Activated CD4-positive, alpha-beta T cell treated with anti-CD3 and anti-CD28 coated beads for 36 hours (primary cell): ENCODE measurements at regions not wholly inside any gene's neighbourhood (a gene's known extent, or its start where the extent isn't known, plus 50 kb on each side); places are given as distances from the start of the nearest gene placed in this dataset.
A peak's percentile ranks its signal among the peaks of the same experiment; 100 is the strongest.
"Not testable (repeated sequence)": the region's sequence is repeated elsewhere in the genome, so short reads cannot be mapped to it uniquely, and the experiment has no call there.

ENCODE experiments used
- ATAC-seq: fragments of 200-7000 bp; cut with Tn5 transposase; one replicate; pipeline ENCODE4 v1.10.0; 2021; ENCODE audit warnings: mild to moderate bottlenecking, moderate library complexity
- CTCF ChIA-PET: fragments of 350-600 bp; sonication (Branson Sonifier 250); formaldehyde crosslinking; loops from one replicate; lab custom pipeline; 2021; ENCODE audit warnings: antibody characterized with exemption; lab: Charles Lee
- POLR2A ChIA-PET: fragments of 350-600 bp; sonication (Branson Sonifier 250); formaldehyde crosslinking; loops from one replicate; lab custom pipeline; 2021; ENCODE audit warnings: antibody characterized with exemption, inconsistent platforms; lab: Charles Lee
- DNase-seq: peaks from one replicate; pipeline ENCODE4 v3.0.0-alpha.2; 2020
- H3K27ac Mint-ChIP-seq: one replicate; pipeline ENCODE4 v1.8.0; 2021; ENCODE audit warnings: mixed read lengths
- H3K27me3 Mint-ChIP-seq: one replicate; pipeline ENCODE4 v1.8.0; 2021; ENCODE audit warnings: mixed read lengths
- H3K36me3 Mint-ChIP-seq: one replicate; pipeline ENCODE4 v1.8.0; 2021; ENCODE audit warnings: low read depth, mixed read lengths
- H3K4me1 Mint-ChIP-seq: one replicate; pipeline ENCODE4 v1.8.0; 2021; ENCODE audit warnings: mixed read lengths
- H3K4me3 Mint-ChIP-seq: one replicate; pipeline ENCODE4 v1.8.0; 2021; ENCODE audit warnings: mild to moderate bottlenecking, moderate library complexity, mixed read lengths
- H3K9me3 Mint-ChIP-seq: one replicate; pipeline ENCODE4 v1.8.0; 2021; ENCODE audit warnings: low read depth, mixed read lengths
- intact Hi-C, 2 experiments: fragments of 100-400 bp; cut with DNase I in 1 of 2; cut with micrococcal nuclease in 1 of 2; formaldehyde crosslinking; loops; one replicate each; pipeline versions ENCODE4 v1.14.2 to v1.15.1; 2022 to 2024; cut with DNase I, micrococcal nuclease

DNA sequence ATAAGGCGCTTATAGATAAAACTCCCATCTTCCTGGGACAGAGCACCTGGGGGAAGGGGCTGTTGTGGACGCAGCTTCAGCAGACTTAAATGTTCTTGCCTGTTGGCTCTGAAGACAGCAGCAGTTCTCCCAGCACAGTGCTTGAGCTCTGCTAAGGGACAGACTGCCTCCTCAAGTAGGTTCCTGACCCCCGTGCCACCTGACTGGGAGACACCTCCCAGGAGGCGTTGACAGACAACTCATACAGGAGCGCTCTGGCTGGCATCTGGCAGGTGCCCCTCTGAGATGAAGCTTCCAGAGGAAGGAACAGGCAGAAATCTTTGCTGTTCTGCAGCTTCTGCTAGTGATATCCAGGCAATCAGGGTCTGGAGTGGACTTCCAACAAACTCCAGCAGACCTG is 383.1 kb upstream of the EMCN start:
- CTCF ChIA-PET, H3K4me3 Mint-ChIP-seq, POLR2A ChIA-PET, ATAC-seq, DNase-seq, H3K36me3 Mint-ChIP-seq, H3K27ac Mint-ChIP-seq, H3K4me1 Mint-ChIP-seq, H3K9me3 Mint-ChIP-seq, intact Hi-C loops, H3K27me3 Mint-ChIP-seq: not testable (repeated sequence)

DNA sequence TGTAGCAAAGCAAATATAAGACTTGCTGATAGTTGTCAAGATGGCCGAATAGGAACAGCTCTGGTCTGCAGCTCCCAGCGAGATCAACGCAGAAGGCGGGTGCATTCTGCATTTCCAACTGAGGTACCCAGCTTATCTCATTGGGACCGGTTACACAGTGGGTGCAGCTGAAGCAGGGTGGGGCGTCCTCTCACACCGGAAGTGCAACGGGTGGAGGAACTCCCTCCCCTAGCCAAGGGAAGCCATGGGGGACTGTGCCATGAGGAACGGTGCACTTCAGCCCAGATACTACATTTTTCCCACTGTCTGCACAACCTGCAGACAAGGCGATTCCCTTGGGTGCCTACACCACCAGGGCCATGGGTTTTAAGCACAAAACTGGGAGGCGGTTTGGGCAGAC is 382.3 kb upstream of the EMCN start:
- DNase-seq (no peak), ATAC-seq (no peak)
- intact Hi-C loops, result no loop called here
- ChIA-PET POLR2A (no interaction called here), CTCF (no interaction called here)
- Mint-ChIP-seq H3K4me3 (no peak overlapping the region), H3K4me1 (peaks cover 12% of the 10 kb centered on the region), H3K36me3 (no peaks in the 10 kb centered on the region), H3K27ac (no peak overlapping the region), H3K27me3 (peaks cover 6% of the 10 kb centered on the region), H3K9me3 (no peaks in the 10 kb centered on the region)

- Mint-ChIP-seq H3K9me3 (no peaks in the 10 kb centered on the region), H3K36me3 (no peaks in the 10 kb centered on the region)
Observed at GRCh38 chr4:100898844-100899243, 381.0 kb upstream of the EMCN start.

DNA sequence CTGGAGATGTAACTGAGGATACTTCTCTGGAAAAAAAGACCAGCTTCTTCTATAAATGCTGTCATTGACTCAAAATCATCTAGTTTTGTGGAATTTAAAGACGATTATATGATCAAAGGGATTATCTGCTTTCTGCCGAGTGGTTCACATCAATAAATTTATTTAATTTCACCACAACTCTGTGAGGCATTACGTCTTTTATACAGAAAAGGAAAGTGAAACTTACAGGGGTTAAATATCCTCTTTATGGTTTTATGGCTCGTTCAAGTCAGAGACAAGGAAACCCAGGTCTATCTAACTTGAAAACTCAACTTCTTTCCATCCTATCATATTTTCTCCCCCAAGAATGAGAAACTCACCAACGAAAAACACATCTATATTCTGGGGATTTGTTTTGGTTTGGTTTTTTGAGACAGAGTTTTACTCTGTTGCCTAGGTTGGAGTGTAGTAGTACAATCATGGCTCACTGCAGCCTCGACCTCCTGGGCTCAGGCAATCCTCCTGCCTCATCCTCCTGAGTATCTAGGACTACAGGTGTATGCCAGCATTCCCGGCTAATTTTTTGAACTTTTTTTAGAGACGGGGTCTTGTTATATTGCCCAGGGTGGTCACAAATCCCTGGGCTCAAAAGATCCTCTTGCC is 377.9 kb upstream of the EMCN start:
- Mint-ChIP-seq H3K9me3 (peaks cover 6% of the 10 kb centered on the region), H3K4me1 (peaks cover 15% of the 10 kb centered on the region), H3K4me3 (peak overlapping the region; percentile 56), H3K36me3 (no peaks in the 10 kb centered on the region), H3K27me3 (no peaks in the 10 kb centered on the region), H3K27ac (peak overlapping the region; percentile 32)
- ChIA-PET POLR2A (no interaction called here), CTCF (no interaction called here)
- ATAC-seq (peak; percentile 75), DNase-seq (no peak)
- intact Hi-C loops, result no loop called here

More at GRCh38 chr4:100898844-100899243, 381.0 kb upstream of the EMCN start:
- ChIA-PET POLR2A (no interaction called here), CTCF (no interaction called here)
- DNase-seq, result no peak
- Mint-ChIP-seq H3K27ac (no peak overlapping the region), H3K27me3 (peaks cover 6% of the 10 kb centered on the region), H3K4me1 (peaks cover 15% of the 10 kb centered on the region), H3K4me3 (no peak overlapping the region)
- ATAC-seq, result no peak
- intact Hi-C loops, result no loop called here

- intact Hi-C loops, result no loop called here
- Mint-ChIP-seq H3K4me1 (peaks cover 15% of the 10 kb centered on the region), H3K9me3 (peaks cover 6% of the 10 kb centered on the region), H3K36me3 (no peaks in the 10 kb centered on the region), H3K27me3 (no peaks in the 10 kb centered on the region), H3K27ac (no peak overlapping the region), H3K4me3 (no peak overlapping the region)
- no peak for ATAC-seq
- ChIA-PET POLR2A (no interaction called here), CTCF (no interaction called here)
- no peak for DNase-seq
Observed at GRCh38 chr4:100894339-100894870, 376.6 kb upstream of the EMCN start.

DNA sequence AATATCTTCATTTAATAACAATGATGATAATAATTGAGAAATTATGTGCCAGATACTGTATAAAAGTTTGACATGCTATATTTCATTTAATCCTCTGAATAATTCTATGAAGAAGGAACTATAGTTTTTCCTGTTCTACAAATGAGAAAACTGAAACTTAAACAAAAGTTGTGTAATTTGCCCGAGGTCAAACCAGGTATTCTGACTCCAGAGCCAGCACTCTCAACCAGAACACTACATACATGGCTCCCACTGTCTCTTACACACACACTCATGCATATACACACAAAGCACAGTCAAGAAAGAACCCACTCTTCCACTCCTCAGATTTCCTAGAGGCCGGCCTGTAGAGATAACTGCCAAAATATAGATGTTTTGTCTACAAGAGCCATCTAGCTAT is 374.0 kb upstream of the EMCN start:
- Mint-ChIP-seq H3K36me3 (no peaks in the 10 kb centered on the region), H3K9me3 (peaks cover 12% of the 10 kb centered on the region), H3K27me3 (peaks cover 2% of the 10 kb centered on the region), H3K4me1 (peaks cover 15% of the 10 kb centered on the region), H3K4me3 (no peak overlapping the region), H3K27ac (no peak overlapping the region)
- intact Hi-C loops, result no loop called here
- POLR2A ChIA-PET, result no interaction called here
- ATAC-seq, result no peak
- CTCF ChIA-PET, result no interaction called here
- DNase-seq, result no peak

- Mint-ChIP-seq H3K27me3 (peaks cover 2% of the 10 kb centered on the region), H3K4me3 (no peak overlapping the region), H3K9me3 (peaks cover 15% of the 10 kb centered on the region), H3K36me3 (no peaks in the 10 kb centered on the region), H3K4me1 (peaks cover 2% of the 10 kb centered on the region), H3K27ac (no peak overlapping the region)
- ChIA-PET CTCF (no interaction called here), POLR2A (no interaction called here)
- intact Hi-C loops, result no loop called here
- DNase-seq, result no peak
- no peak for ATAC-seq
Observed at GRCh38 chr4:100889898-100890297, 372.1 kb upstream of the EMCN start.

- no peaks in the 10 kb centered on the region for H3K36me3 Mint-ChIP-seq
- no peak overlapping the region for H3K27ac Mint-ChIP-seq
- no peak overlapping the region for H3K4me3 Mint-ChIP-seq
- intact Hi-C loops, result no loop called here
- no peaks in the 10 kb centered on the region for H3K4me1 Mint-ChIP-seq
- H3K27me3 Mint-ChIP-seq, result peaks cover 3% of the 10 kb centered on the region
- H3K9me3 Mint-ChIP-seq, result peaks cover 15% of the 10 kb centered on the region
- ChIA-PET POLR2A (no interaction called here), CTCF (no interaction called here)
- no peak for ATAC-seq
- DNase-seq, result no peak
Observed at GRCh38 chr4:100889401-100889800, 371.6 kb upstream of the EMCN start.

- CTCF ChIA-PET, result no interaction called here
Observed at GRCh38 chr4:100882661-100883060, 364.8 kb upstream of the EMCN start.

GRCh38 chr4:100881283-100881682 is 363.5 kb upstream of the EMCN start:
- no peak overlapping the region for H3K4me3 Mint-ChIP-seq
- ChIA-PET CTCF (no interaction called here), POLR2A (no interaction called here)
- no peak for ATAC-seq
- no peaks in the 10 kb centered on the region for H3K4me1 Mint-ChIP-seq
- H3K27ac Mint-ChIP-seq, result no peak overlapping the region
- peaks cover 7% of the 10 kb centered on the region for H3K27me3 Mint-ChIP-seq
- no peaks in the 10 kb centered on the region for H3K36me3 Mint-ChIP-seq
- H3K9me3 Mint-ChIP-seq, result peaks cover 3% of the 10 kb centered on the region
- intact Hi-C loops, result no loop called here
- no peak for DNase-seq

More at GRCh38 chr4:100882661-100883060, 364.8 kb upstream of the EMCN start:
- peaks cover 7% of the 10 kb centered on the region for H3K27me3 Mint-ChIP-seq
- H3K36me3 Mint-ChIP-seq, result no peaks in the 10 kb centered on the region
- DNase-seq (no peak), ATAC-seq (no peak)
- H3K27ac Mint-ChIP-seq, result no peak overlapping the region
- H3K9me3 Mint-ChIP-seq, result peaks cover 9% of the 10 kb centered on the region
- H3K4me1 Mint-ChIP-seq, result no peaks in the 10 kb centered on the region
- intact Hi-C loops, result no loop called here
- POLR2A ChIA-PET, result no interaction called here
- no peak overlapping the region for H3K4me3 Mint-ChIP-seq

- Mint-ChIP-seq H3K36me3 (no peaks in the 10 kb centered on the region), H3K27me3 (peaks cover 7% of the 10 kb centered on the region), H3K27ac (no peak overlapping the region), H3K4me3 (no peak overlapping the region), H3K9me3 (no peaks in the 10 kb centered on the region), H3K4me1 (no peaks in the 10 kb centered on the region)
- ATAC-seq, result no peak
- DNase-seq, result no peak
- ChIA-PET POLR2A (no interaction called here), CTCF (no interaction called here)
- intact Hi-C loops, result no loop called here
Observed at GRCh38 chr4:100880011-100880410, 362.2 kb upstream of the EMCN start.

- CTCF ChIA-PET, result no interaction called here
- H3K4me1 Mint-ChIP-seq, result no peaks in the 10 kb centered on the region
- ATAC-seq (no peak), DNase-seq (no peak)
- no peak overlapping the region for H3K27ac Mint-ChIP-seq
- no peaks in the 10 kb centered on the region for H3K36me3 Mint-ChIP-seq
- H3K4me3 Mint-ChIP-seq, result no peak overlapping the region
- intact Hi-C loops, result no loop called here
- H3K27me3 Mint-ChIP-seq, result peaks cover 5% of the 10 kb centered on the region
- H3K9me3 Mint-ChIP-seq, result no peaks in the 10 kb centered on the region
- POLR2A ChIA-PET, result no interaction called here
Observed at GRCh38 chr4:100879471-100879870, 361.6 kb upstream of the EMCN start.
